ENCODE measurements at regions not wholly inside any gene's neighbourhood (a gene's known extent, or its start where the extent isn't known, plus 50 kb on each side); places are given as distances from the start of the nearest gene placed in this dataset.
"Not testable (repeated sequence)": the region's sequence is repeated elsewhere in the genome, so short reads cannot be mapped to it uniquely, and the experiment has no call there.

- no peak for DNase-seq
These were observed 203.8 kb downstream of the TPRG1 start for GRCh38 chr3:189375532-189375931.

DNA sequence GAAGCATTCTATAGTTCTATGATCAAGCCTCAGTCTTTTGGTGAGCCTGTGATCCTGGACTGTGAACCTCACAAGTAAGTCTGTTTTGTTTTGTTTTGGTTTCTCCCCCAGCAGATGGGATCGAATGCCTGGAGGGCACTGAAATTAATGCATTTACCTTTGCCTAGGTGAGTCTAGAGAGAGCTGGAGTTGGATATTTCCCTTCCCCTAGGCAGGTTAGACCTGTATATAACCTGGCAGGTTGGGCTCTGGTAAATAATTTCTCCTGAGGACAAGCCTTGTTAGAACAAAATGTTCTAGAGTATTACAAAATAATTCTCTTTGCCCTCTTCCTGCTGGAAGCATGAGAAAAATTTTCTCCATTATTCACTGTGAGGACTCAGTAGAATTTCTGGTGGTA, 211.9 kb downstream of the TPRG1 start:
- DNase-seq: no peak

- not testable (repeated sequence) for DNase-seq
These were observed 214.1 kb downstream of the TPRG1 start for GRCh38 chr3:189385880-189386279.

DNA sequence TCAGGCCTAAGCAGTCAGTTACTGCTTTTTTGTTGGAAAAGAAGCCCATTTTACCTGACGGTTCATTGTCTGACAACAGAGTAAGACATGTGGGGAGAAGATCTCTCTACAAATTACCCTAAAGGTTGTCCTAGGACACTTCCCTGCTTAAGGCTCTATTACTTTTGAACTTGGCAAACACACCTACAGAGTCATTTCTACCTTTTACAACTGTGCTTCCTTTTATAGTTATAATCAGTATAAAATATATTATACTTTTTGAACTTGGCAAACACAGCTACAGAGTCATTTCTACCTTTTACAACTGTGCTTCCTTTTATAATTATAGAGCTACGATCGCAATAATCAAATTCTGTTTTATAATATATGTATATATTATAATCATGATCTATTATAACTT, 215.0 kb downstream of the TPRG1 start:
- DNase-seq: no peak

DNA sequence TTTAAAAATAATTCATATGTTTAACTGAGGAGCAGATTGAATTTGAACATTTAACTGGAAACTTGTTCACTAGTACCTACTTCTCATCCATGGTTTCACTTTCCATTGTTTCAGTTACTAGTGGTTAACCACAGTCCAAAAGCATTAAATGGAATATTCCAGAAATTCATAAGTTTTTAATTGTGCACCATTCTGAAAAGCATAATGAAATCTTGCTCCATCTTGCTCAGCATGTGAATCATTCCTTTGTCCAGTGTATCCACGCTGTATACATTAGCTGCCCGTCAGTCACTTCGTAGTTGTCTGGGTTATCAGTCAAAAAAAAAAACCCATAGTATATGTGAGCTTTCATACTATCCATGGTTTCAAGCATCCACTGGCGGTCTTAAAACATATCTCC, 217.6 kb downstream of the TPRG1 start:
- no peak for DNase-seq

- no peak for DNase-seq
These were observed 221.8 kb downstream of the TPRG1 start for GRCh38 chr3:189393598-189393997.

DNA sequence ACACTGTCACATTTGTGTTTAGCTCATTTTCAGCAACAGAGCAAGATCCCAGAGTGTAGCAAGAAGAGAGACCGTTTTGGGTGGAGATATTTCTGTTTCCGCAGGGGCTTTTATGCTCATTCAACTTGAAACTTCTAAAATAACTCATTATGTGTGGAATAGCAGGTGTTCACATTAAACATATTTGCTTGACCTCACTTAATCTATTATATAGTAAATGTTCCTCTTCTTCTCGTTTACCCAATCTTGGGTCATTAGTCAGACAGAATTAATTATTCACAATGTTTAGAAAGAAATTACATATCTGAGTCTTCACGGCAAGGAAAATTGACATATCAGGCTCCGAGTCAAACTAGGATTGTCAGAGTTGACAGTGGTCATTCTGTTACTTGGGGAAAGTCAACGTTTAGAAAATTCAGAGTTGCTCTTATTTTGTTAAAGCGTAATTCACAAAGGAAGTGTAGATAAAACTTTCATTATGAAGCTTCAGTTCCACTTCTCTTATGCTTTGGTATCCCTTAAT, 222.9 kb downstream of the TPRG1 start:
- no peak for DNase-seq

- DNase-seq: no peak
These were observed 224.1 kb downstream of the TPRG1 start for GRCh38 chr3:189395825-189396224.

DNA sequence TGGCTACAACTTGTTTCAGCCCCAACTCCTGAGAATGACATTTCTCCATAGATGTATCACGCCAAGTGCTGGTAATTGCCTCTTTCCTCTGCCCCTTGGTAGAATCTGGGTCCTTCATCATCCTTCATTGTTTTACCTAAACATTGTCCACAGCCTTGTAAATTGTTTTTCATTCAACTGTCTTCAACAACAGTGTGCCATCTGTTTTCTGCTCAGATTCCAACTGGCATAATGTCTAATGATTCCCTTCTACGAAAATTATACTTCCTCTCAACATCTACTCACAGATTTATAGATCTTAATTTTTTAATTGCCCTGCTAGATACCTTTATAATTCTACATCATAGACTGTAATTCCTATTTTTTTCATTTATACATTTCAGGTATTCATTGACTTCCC, 226.9 kb downstream of the TPRG1 start:
- DNase-seq: no peak

GRCh38 chr3:189401196-189401595, 229.4 kb downstream of the TPRG1 start:
- DNase-seq: no peak

DNA sequence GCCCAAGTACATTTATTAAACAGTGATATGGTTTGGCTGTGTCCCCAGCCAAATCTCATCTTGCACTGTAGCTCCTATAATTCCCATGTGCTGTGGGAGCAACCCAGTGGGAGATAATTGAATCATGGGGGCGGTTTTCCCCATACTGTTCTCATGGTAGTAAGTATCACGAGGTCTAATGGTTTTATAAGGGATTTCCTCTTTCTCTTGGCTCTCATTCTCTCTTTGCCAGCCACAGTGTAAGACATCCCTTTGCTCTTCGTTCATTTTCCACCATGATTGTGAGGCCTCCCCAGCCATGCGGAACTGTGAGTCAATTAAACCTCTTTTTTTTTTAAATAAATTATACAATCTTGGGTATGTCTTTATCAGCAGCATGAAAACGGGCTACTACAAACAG, 228.0 kb upstream of the TP63 start:
- no peak for DNase-seq

GRCh38 chr3:189404024-189404423, 227.2 kb upstream of the TP63 start:
- no peak for DNase-seq

DNA sequence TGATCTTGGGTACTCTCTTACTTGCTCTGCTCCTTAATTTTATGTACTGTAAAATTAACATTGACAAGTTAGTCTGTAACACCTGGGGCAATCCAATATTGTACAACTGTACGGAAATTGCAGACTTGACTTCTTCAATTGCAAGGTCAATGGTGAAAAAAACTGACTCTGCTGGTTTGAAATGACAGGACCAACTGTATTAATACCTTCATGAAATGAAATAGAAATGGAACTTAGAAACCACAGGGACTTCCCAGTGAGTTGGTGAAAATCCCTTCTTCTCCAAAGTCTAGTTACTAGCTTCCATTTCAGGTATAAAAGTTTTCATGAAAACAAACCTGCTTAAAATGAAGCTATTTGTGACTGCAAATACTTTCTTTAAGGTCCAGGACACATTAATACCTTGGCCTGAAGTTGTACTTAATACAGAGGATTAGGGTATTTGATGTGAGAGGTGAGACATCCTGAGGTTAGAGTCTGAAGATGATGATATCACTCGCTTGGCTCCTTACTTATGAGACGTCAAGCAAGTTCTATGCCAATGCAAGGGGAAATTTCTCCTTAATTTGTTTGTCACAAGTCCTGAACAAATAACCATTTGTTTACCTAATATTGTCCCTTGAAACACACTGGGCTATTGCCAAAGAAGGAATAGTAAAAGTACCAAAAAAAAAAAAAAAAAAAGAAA, 226.2 kb upstream of the TP63 start:
- no peak for DNase-seq

- no peak for DNase-seq
These were observed 225.0 kb upstream of the TP63 start for GRCh38 chr3:189406148-189406547.

- DNase-seq: no peak
These were observed 220.7 kb upstream of the TP63 start for GRCh38 chr3:189410522-189410921.

DNA sequence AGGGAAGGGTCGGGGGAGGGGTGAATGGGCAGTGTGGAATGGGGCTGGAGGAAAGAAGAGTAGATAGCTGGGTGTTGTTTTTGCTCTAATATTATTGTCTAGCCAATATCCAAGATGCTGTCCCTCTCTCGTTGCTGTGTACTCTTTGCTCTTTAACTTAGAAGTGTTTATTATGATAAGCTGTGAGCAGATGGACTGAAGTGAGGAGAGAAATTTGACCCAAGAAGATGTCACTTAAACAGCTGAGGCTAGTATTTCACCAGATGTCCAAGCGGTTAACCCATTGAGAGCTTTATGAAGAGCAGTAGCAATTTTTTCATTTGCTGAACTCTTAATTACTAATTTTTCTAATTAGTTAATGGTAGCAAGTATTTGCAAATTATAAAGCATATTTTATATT, 212.2 kb upstream of the TP63 start:
- DNase-seq: no peak

GRCh38 chr3:189419683-189420082, 211.5 kb upstream of the TP63 start:
- no peak for DNase-seq

DNA sequence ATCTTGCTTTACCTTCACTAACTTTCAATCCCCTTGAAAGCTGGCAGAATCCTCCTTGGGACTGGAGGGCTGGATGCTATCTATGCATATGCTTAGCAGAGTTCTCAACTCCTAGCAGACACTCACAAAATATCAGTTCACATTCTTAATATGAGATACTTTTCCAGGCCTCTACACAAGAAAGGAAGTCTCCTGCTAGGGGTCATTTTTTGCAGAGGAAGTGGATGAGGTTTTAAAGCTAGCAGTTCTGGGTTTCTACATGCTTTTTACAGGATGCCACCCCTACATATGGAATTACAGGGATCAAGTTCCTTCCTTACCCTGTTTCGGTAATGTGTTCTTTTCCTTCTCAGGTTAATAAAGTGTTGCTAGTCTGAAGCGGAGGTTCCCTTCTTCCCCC, 206.3 kb upstream of the TP63 start:
- no peak for DNase-seq

- no peak for DNase-seq
These were observed 202.2 kb upstream of the TP63 start for GRCh38 chr3:189429019-189429418.

- DNase-seq: no peak
These were observed 201.0 kb upstream of the TP63 start for GRCh38 chr3:189430166-189430565.

GRCh38 chr3:189442257-189442656, 188.9 kb upstream of the TP63 start:
- not testable (repeated sequence) for DNase-seq

GRCh38 chr3:189446959-189447560, 184.1 kb upstream of the TP63 start:
- DNase-seq: no peak

GRCh38 chr3:189449084-189449483, 182.1 kb upstream of the TP63 start:
- DNase-seq: no peak

DNA sequence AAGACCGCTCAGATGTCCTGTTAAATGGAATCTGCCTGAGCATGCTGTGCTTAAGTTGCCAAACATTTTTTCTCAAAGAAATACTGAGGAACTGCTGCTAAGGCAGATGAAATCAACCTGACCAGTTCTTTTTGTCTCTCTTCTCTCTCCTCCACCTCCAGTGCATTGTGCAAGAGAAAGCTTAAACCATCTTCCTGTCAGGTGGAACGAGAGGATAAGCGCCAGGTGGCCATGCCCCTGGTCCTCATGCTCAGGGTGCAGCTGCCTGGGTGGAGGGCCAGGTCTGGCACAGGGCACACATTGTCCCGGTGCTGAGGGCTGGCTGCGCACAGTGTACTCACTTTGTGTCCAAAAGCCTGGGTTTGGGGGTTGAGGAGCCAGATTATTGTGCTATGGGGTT, 176.2 kb upstream of the TP63 start:
- DNase-seq: no peak
